ENCODE measurements at regions not wholly inside any gene's neighbourhood (a gene's known extent, or its start where the extent isn't known, plus 50 kb on each side); places are given as distances from the start of the nearest gene placed in this dataset.

- no peak for TF ChIP-seq POLR2A (IDR thresholded peaks at IDR 0.05)
- TF ChIP-seq, protein P1, sequence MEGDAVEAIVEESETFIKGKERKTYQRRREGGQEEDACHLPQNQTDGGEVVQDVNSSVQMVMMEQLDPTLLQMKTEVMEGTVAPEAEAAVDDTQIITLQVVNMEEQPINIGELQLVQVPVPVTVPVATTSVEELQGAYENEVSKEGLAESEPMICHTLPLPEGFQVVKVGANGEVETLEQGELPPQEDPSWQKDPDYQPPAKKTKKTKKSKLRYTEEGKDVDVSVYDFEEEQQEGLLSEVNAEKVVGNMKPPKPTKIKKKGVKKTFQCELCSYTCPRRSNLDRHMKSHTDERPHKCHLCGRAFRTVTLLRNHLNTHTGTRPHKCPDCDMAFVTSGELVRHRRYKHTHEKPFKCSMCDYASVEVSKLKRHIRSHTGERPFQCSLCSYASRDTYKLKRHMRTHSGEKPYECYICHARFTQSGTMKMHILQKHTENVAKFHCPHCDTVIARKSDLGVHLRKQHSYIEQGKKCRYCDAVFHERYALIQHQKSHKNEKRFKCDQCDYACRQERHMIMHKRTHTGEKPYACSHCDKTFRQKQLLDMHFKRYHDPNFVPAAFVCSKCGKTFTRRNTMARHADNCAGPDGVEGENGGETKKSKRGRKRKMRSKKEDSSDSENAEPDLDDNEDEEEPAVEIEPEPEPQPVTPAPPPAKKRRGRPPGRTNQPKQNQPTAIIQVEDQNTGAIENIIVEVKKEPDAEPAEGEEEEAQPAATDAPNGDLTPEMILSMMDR (IDR thresholded peaks at IDR 0.05 in 4 of 5, conservative IDR thresholded peaks at IDR 0.05 in 1 of 5), result no peak
These were observed 139.9 kb upstream of the ATP6AP2 start for GRCh38 chrX:40440866-40441265.
